ENCODE measurements at regions not wholly inside any gene's neighbourhood (a gene's known extent, or its start where the extent isn't known, plus 50 kb on each side); places are given as distances from the start of the nearest gene placed in this dataset.

- Histone ChIP-seq H3K36me3 (ENCODE audit: control insufficient read depth, insufficient read depth, low read length) (no peaks in the 10 kb centered on the region), H3K27ac (ENCODE audit: insufficient read depth, low read depth, low read length, poor library complexity, severe bottlenecking) (no peak overlapping the region), H3K9me3 (ENCODE audit: control insufficient read depth, low read length) (no peaks in the 10 kb centered on the region), H3K4me3 (ENCODE audit: insufficient read depth, low read depth, low read length) (no peak overlapping the region), H3K27me3 (ENCODE audit: control insufficient read depth, insufficient read depth, low read length, poor library complexity, severe bottlenecking) (no peaks in the 10 kb centered on the region), H3K4me1 (ENCODE audit: control insufficient read depth, insufficient read depth, low read length) (no peaks in the 10 kb centered on the region)
- WGBS, 2 experiments = 94 to 95% methylated on average over 8 of the region's 8 CpGs
These were observed 291.7 kb downstream of the FAM43A start for GRCh38 chr3:194977356-194977755.

- Histone ChIP-seq H3K4me3 (ENCODE audit: insufficient read depth, low read depth, low read length) (no peak overlapping the region), H3K27me3 (ENCODE audit: control insufficient read depth, insufficient read depth, low read length, poor library complexity, severe bottlenecking) (no peaks in the 10 kb centered on the region), H3K4me1 (ENCODE audit: control insufficient read depth, insufficient read depth, low read length) (peaks cover 8% of the 10 kb centered on the region), H3K36me3 (ENCODE audit: control insufficient read depth, insufficient read depth, low read length) (no peaks in the 10 kb centered on the region), H3K9me3 (ENCODE audit: control insufficient read depth, low read length) (no peaks in the 10 kb centered on the region), H3K27ac (ENCODE audit: insufficient read depth, low read depth, low read length, poor library complexity, severe bottlenecking) (no peak overlapping the region)
- WGBS, 2 experiments = 93 to 95% methylated on average over 6 of the region's 6 CpGs
These were observed 291.8 kb downstream of the XXYLT1 start for GRCh38 chr3:194979173-194979572.

DNA sequence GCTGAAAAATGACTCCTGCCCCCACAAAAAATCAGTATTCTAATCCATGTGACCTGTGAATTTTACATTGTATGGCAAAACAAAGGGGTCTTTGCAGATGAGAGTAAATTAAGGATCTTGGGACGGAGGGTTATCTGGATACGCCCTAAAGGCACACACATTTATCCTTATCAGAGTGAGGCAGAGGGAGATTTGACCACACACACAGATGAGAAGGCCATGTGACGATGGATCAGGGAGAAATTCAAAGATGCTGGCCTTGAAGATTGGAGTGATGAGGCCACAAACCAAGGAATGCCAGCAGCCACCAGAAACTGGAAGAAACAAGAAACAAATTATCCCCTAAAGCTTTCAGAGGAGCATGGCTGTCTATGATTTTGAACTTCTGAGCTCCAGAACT is 288.5 kb downstream of the XXYLT1 start:
- peaks cover 8% of the 10 kb centered on the region for H3K4me1 ChIP-seq (ENCODE audit: control insufficient read depth, insufficient read depth, low read length)
- no peak overlapping the region for H3K27ac ChIP-seq (ENCODE audit: insufficient read depth, low read depth, low read length, poor library complexity, severe bottlenecking)
- no peaks in the 10 kb centered on the region for H3K9me3 ChIP-seq (ENCODE audit: control insufficient read depth, low read length)
- H3K4me3 ChIP-seq (ENCODE audit: insufficient read depth, low read depth, low read length) = no peak overlapping the region
- H3K27me3 ChIP-seq (ENCODE audit: control insufficient read depth, insufficient read depth, low read length, poor library complexity, severe bottlenecking) = no peaks in the 10 kb centered on the region
- WGBS, 2 experiments = 89 to 95% methylated on average over 3 of the region's 3 CpGs
- H3K36me3 ChIP-seq (ENCODE audit: control insufficient read depth, insufficient read depth, low read length) = no peaks in the 10 kb centered on the region

GRCh38 chr3:194983121-194983520 is 287.8 kb downstream of the XXYLT1 start:
- no peaks in the 10 kb centered on the region for H3K36me3 ChIP-seq (ENCODE audit: control insufficient read depth, insufficient read depth, low read length)
- no peaks in the 10 kb centered on the region for H3K27me3 ChIP-seq (ENCODE audit: control insufficient read depth, insufficient read depth, low read length, poor library complexity, severe bottlenecking)
- no peak overlapping the region for H3K27ac ChIP-seq (ENCODE audit: insufficient read depth, low read depth, low read length, poor library complexity, severe bottlenecking)
- H3K4me1 ChIP-seq (ENCODE audit: control insufficient read depth, insufficient read depth, low read length) = peaks cover 8% of the 10 kb centered on the region
- no peak overlapping the region for H3K4me3 ChIP-seq (ENCODE audit: insufficient read depth, low read depth, low read length)
- H3K9me3 ChIP-seq (ENCODE audit: control insufficient read depth, low read length) = no peaks in the 10 kb centered on the region
- 75 to 90% methylated on average over 2 of the region's 2 CpGs for WGBS, 2 experiments

- H3K4me1 ChIP-seq (ENCODE audit: control insufficient read depth, insufficient read depth, low read length) = peaks cover 8% of the 10 kb centered on the region
- H3K9me3 ChIP-seq (ENCODE audit: control insufficient read depth, low read length) = no peaks in the 10 kb centered on the region
- H3K27me3 ChIP-seq (ENCODE audit: control insufficient read depth, insufficient read depth, low read length, poor library complexity, severe bottlenecking) = no peaks in the 10 kb centered on the region
- no peak overlapping the region for H3K4me3 ChIP-seq (ENCODE audit: insufficient read depth, low read depth, low read length)
- H3K27ac ChIP-seq (ENCODE audit: insufficient read depth, low read depth, low read length, poor library complexity, severe bottlenecking) = no peak overlapping the region
- WGBS, 2 experiments = 81 to 83% methylated on average over 2 of the region's 2 CpGs
- no peaks in the 10 kb centered on the region for H3K36me3 ChIP-seq (ENCODE audit: control insufficient read depth, insufficient read depth, low read length)
These were observed 287.3 kb downstream of the XXYLT1 start for GRCh38 chr3:194983620-194984019.

- H3K4me3 ChIP-seq (ENCODE audit: insufficient read depth, low read depth, low read length) = no peak overlapping the region
- H3K9me3 ChIP-seq (ENCODE audit: control insufficient read depth, low read length) = no peaks in the 10 kb centered on the region
- WGBS, 2 experiments = 92 to 93% methylated on average over 3 of the region's 3 CpGs
- peaks cover 8% of the 10 kb centered on the region for H3K4me1 ChIP-seq (ENCODE audit: control insufficient read depth, insufficient read depth, low read length)
- no peak overlapping the region for H3K27ac ChIP-seq (ENCODE audit: insufficient read depth, low read depth, low read length, poor library complexity, severe bottlenecking)
- H3K36me3 ChIP-seq (ENCODE audit: control insufficient read depth, insufficient read depth, low read length) = no peaks in the 10 kb centered on the region
- H3K27me3 ChIP-seq (ENCODE audit: control insufficient read depth, insufficient read depth, low read length, poor library complexity, severe bottlenecking) = no peaks in the 10 kb centered on the region
These were observed 286.9 kb downstream of the XXYLT1 start for GRCh38 chr3:194984066-194984465.

GRCh38 chr3:194984622-194985021 is 286.3 kb downstream of the XXYLT1 start:
- Histone ChIP-seq H3K27ac (ENCODE audit: insufficient read depth, low read depth, low read length, poor library complexity, severe bottlenecking) (no peak overlapping the region), H3K4me1 (ENCODE audit: control insufficient read depth, insufficient read depth, low read length) (peaks cover 8% of the 10 kb centered on the region), H3K9me3 (ENCODE audit: control insufficient read depth, low read length) (no peaks in the 10 kb centered on the region), H3K27me3 (ENCODE audit: control insufficient read depth, insufficient read depth, low read length, poor library complexity, severe bottlenecking) (no peaks in the 10 kb centered on the region), H3K4me3 (ENCODE audit: insufficient read depth, low read depth, low read length) (no peak overlapping the region), H3K36me3 (ENCODE audit: control insufficient read depth, insufficient read depth, low read length) (no peaks in the 10 kb centered on the region)
- WGBS, 2 experiments = 94 to 95% methylated on average over 9 of the region's 9 CpGs

GRCh38 chr3:194985031-194985578 is 285.9 kb downstream of the XXYLT1 start:
- peaks cover 8% of the 10 kb centered on the region for H3K4me1 ChIP-seq (ENCODE audit: control insufficient read depth, insufficient read depth, low read length)
- H3K27ac ChIP-seq (ENCODE audit: insufficient read depth, low read depth, low read length, poor library complexity, severe bottlenecking) = no peak overlapping the region
- H3K4me3 ChIP-seq (ENCODE audit: insufficient read depth, low read depth, low read length) = no peak overlapping the region
- no peaks in the 10 kb centered on the region for H3K27me3 ChIP-seq (ENCODE audit: control insufficient read depth, insufficient read depth, low read length, poor library complexity, severe bottlenecking)
- WGBS, 2 experiments = 85 to 87% methylated on average over 33 of the region's 33 CpGs
- no peaks in the 10 kb centered on the region for H3K9me3 ChIP-seq (ENCODE audit: control insufficient read depth, low read length)
- H3K36me3 ChIP-seq (ENCODE audit: control insufficient read depth, insufficient read depth, low read length) = no peaks in the 10 kb centered on the region

GRCh38 chr3:194986208-194987043 is 284.5 kb downstream of the XXYLT1 start:
- Histone ChIP-seq H3K27me3 (ENCODE audit: control insufficient read depth, insufficient read depth, low read length, poor library complexity, severe bottlenecking) (no peaks in the 10 kb centered on the region), H3K27ac (ENCODE audit: insufficient read depth, low read depth, low read length, poor library complexity, severe bottlenecking) (no peak overlapping the region), H3K36me3 (ENCODE audit: control insufficient read depth, insufficient read depth, low read length) (no peaks in the 10 kb centered on the region), H3K4me1 (ENCODE audit: control insufficient read depth, insufficient read depth, low read length) (peaks cover 8% of the 10 kb centered on the region), H3K4me3 (ENCODE audit: insufficient read depth, low read depth, low read length) (no peak overlapping the region), H3K9me3 (ENCODE audit: control insufficient read depth, low read length) (no peaks in the 10 kb centered on the region)
- 87 to 89% methylated on average over 14 to 17 of the region's 17 CpGs for WGBS, 2 experiments

DNA sequence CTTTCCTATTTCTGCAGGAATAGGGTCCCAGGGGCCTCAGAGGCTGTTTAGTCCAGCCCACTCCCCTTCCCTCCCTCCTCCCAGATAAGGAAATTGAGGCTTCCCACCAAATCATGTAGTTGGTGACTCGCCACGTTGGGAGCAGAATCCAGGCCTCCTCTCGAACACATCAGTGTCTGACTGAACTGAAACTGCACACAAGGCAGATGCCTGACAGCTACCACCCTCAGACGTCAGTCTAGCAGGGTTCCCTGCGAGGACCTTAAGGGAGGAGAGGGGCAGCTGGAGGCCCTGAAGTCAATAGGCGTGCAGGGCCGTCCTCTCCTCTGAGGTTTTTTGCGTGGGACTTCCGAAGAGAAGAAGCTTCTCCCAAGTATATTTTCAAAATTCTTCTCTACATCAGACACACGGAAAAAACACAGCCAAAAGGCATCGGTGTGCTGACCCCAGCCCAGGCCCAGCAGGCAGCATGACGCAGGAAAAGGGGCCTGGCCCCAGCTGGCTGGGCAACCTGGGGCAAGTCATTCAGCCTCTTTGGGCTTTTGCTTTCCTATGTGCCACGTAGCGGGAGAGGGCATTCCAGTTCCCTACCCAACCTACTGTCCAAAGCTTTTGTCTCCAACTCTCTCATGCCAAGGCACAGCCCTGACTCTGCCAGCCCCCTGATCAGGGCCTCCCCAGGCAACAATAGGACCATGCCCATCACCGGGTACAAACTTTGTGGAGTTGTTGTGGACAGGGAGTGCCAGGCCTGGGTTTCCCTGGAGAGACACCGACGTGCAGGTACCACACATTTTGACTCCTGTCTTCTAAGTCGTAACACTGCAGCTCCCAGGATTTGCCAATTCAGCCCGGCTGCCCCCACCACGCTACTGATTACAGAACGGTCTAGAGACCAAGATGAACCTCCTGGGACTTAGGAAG is 283.1 kb downstream of the XXYLT1 start:
- Histone ChIP-seq H3K36me3 (ENCODE audit: control insufficient read depth, insufficient read depth, low read length) (no peaks in the 10 kb centered on the region), H3K27ac (ENCODE audit: insufficient read depth, low read depth, low read length, poor library complexity, severe bottlenecking) (no peak overlapping the region)
- 86% methylated on average over 21 of the region's 21 CpGs for WGBS, 2 experiments

More for the DNA sequence above, 283.1 kb downstream of the XXYLT1 start:
- no peaks in the 10 kb centered on the region for H3K27me3 ChIP-seq (ENCODE audit: control insufficient read depth, insufficient read depth, low read length, poor library complexity, severe bottlenecking)
- H3K4me3 ChIP-seq (ENCODE audit: insufficient read depth, low read depth, low read length) = no peak overlapping the region
- H3K9me3 ChIP-seq (ENCODE audit: control insufficient read depth, low read length) = no peaks in the 10 kb centered on the region
- H3K4me1 ChIP-seq (ENCODE audit: control insufficient read depth, insufficient read depth, low read length) = peaks cover 8% of the 10 kb centered on the region
